ENCODE measurements at regions not wholly inside any gene's neighbourhood (a gene's known extent, or its start where the extent isn't known, plus 50 kb on each side); places are given as distances from the start of the nearest gene placed in this dataset.
"Not testable (repeated sequence)": the region's sequence is repeated elsewhere in the genome, so short reads cannot be mapped to it uniquely, and the experiment has no call there.

GRCh38 chr12:42744539-42745182 is 155.1 kb upstream of the PRICKLE1 start:
- no peak for FAIRE-seq

- no peak for FAIRE-seq
Measured at GRCh38 chr12:42742716-42743115, 153.2 kb upstream of the PRICKLE1 start.

GRCh38 chr12:42741771-42742510 is 152.4 kb upstream of the PRICKLE1 start:
- FAIRE-seq: no peak

GRCh38 chr12:42741091-42741490 is 151.5 kb upstream of the PRICKLE1 start:
- FAIRE-seq: no peak

GRCh38 chr12:42737398-42737797 is 147.9 kb upstream of the PRICKLE1 start:
- FAIRE-seq: no peak

GRCh38 chr12:42735861-42736361 is 146.4 kb upstream of the PRICKLE1 start:
- FAIRE-seq: no peak

- no peak for FAIRE-seq
Measured at GRCh38 chr12:42733911-42734310, 144.4 kb upstream of the PRICKLE1 start.

GRCh38 chr12:42732908-42733411 is 143.4 kb upstream of the PRICKLE1 start:
- no peak for FAIRE-seq

GRCh38 chr12:42730291-42730690 is 140.7 kb upstream of the PRICKLE1 start:
- FAIRE-seq: no peak

- no peak for FAIRE-seq
Measured at GRCh38 chr12:42729535-42729900, 140.0 kb upstream of the PRICKLE1 start.

- FAIRE-seq: no peak
Measured at GRCh38 chr12:42728770-42729534, 139.4 kb upstream of the PRICKLE1 start.

- no peak for FAIRE-seq
Measured at GRCh38 chr12:42728287-42728686, 138.7 kb upstream of the PRICKLE1 start.

GRCh38 chr12:42725809-42726208 is 136.3 kb upstream of the PRICKLE1 start:
- no peak for FAIRE-seq

GRCh38 chr12:42716491-42716891 is 126.9 kb upstream of the PRICKLE1 start:
- no peak for FAIRE-seq

GRCh38 chr12:42713566-42713965 is 124.0 kb upstream of the PRICKLE1 start:
- not testable (repeated sequence) for FAIRE-seq

GRCh38 chr12:42708374-42708773 is 118.8 kb upstream of the PRICKLE1 start:
- not testable (repeated sequence) for FAIRE-seq

GRCh38 chr12:42707312-42708226 is 118.0 kb upstream of the PRICKLE1 start:
- no peak for FAIRE-seq

GRCh38 chr12:42706321-42706720 is 116.8 kb upstream of the PRICKLE1 start:
- FAIRE-seq: no peak

GRCh38 chr12:42705863-42706262 is 116.3 kb upstream of the PRICKLE1 start:
- FAIRE-seq: no peak

GRCh38 chr12:42704810-42705401 is 115.4 kb upstream of the PRICKLE1 start:
- no peak for FAIRE-seq

GRCh38 chr12:42704340-42704739 is 114.8 kb upstream of the PRICKLE1 start:
- no peak for FAIRE-seq

GRCh38 chr12:42701084-42701483 is 111.5 kb upstream of the PRICKLE1 start:
- no peak for FAIRE-seq

Measured in G401.6 (cell line).